Calu3 (cell line): ENCODE measurements at regions not wholly inside any gene's neighbourhood (a gene's known extent, or its start where the extent isn't known, plus 50 kb on each side); places are given as distances from the start of the nearest gene placed in this dataset.

Source experiments
- BruUV-seq: library from RNA; stranded (reverse); fragments of 400-500 nt; replicated peaks from 2 replicates; lab custom pipeline; 2021; lab: Mats Ljungman, UMichigan
- CTCF ChIA-PET: fragments of 300-600 bp; sonication (Branson Sonifier 250); formaldehyde crosslinking; loops from one replicate; lab custom pipeline; 2022; ENCODE audit warnings: antibody characterized with exemption; lab: Charles Lee
- DNase-seq: peaks from one replicate; pipeline ENCODE4 v3.0.0; 2022
- H3K27ac Mint-ChIP-seq: one replicate; pipeline ENCODE4 v1.8.0; 2022; ENCODE audit warnings: mixed read lengths; ENCODE audit not compliant: unreplicated experiment
- H3K27me3 Mint-ChIP-seq: one replicate; pipeline ENCODE4 v1.8.0; 2022; ENCODE audit warnings: mixed read lengths; ENCODE audit not compliant: unreplicated experiment
- H3K36me3 Mint-ChIP-seq: one replicate; pipeline ENCODE4 v1.8.0; 2022; ENCODE audit warnings: mild to moderate bottlenecking, moderate library complexity, mixed read lengths; ENCODE audit not compliant: insufficient read depth, unreplicated experiment
- H3K4me1 Mint-ChIP-seq: one replicate; pipeline ENCODE4 v1.8.0; 2022; ENCODE audit warnings: mild to moderate bottlenecking, low read depth, mixed read lengths; ENCODE audit not compliant: unreplicated experiment
- H3K4me3 Mint-ChIP-seq: one replicate; pipeline ENCODE4 v1.8.0; 2022; ENCODE audit warnings: mild to moderate bottlenecking, low read depth, moderate library complexity, mixed read lengths; ENCODE audit not compliant: unreplicated experiment
- H3K9me3 Mint-ChIP-seq: one replicate; pipeline ENCODE4 v1.8.0; 2022; ENCODE audit warnings: low read depth, mixed read lengths; ENCODE audit not compliant: unreplicated experiment
- CTCF ChIP-seq: fragments of 200-600 bp; IDR thresholded peaks from one replicate; pipeline ENCODE4 v1.8.0; 2022; ENCODE audit warnings: antibody characterized with exemption; ENCODE audit not compliant: unreplicated experiment
- intact Hi-C: fragments of 100-400 bp; cut with micrococcal nuclease; formaldehyde crosslinking; loops from one replicate; pipeline ENCODE4 v1.10.0; 2022; ENCODE audit not compliant: unreplicated experiment

- no peak for DNase-seq
- H3K4me1 Mint-ChIP-seq = no peaks in the 10 kb centered on the region
- no peak overlapping the region for H3K4me3 Mint-ChIP-seq
- intact Hi-C loops = no loop called here
- no peak overlapping the region for H3K27ac Mint-ChIP-seq
- no peak for TF ChIP-seq CTCF
- BruUV-seq = no TSS peak
- CTCF ChIA-PET = interaction anchor here (0.5 kb wide), 1 partner anchor 259 kb away, joined by 5 read pairs; no protein-coding TSS in a partner anchor
- H3K9me3 Mint-ChIP-seq = no peaks in the 10 kb centered on the region
- H3K36me3 Mint-ChIP-seq = no peaks in the 10 kb centered on the region
- no peaks in the 10 kb centered on the region for H3K27me3 Mint-ChIP-seq
Measured at GRCh38 chr4:38500433-38500832, 163.6 kb upstream of the KLF3 start.

- Mint-ChIP-seq H3K4me1 (no peaks in the 10 kb centered on the region), H3K27ac (no peak overlapping the region), H3K27me3 (no peaks in the 10 kb centered on the region), H3K9me3 (no peaks in the 10 kb centered on the region), H3K4me3 (no peak overlapping the region), H3K36me3 (no peaks in the 10 kb centered on the region)
- TF ChIP-seq CTCF = no peak
- CTCF ChIA-PET = no interaction called here
- no peak for DNase-seq
- no TSS peak for BruUV-seq
- intact Hi-C loops = no loop called here
Measured at GRCh38 chr4:38501698-38502097, 162.3 kb upstream of the KLF3 start.

GRCh38 chr4:38503689-38504395, 160.2 kb upstream of the KLF3 start:
- no TSS peak for BruUV-seq
- no peak overlapping the region for H3K4me3 Mint-ChIP-seq
- no peaks in the 10 kb centered on the region for H3K9me3 Mint-ChIP-seq
- no peaks in the 10 kb centered on the region for H3K4me1 Mint-ChIP-seq
- CTCF ChIA-PET = no interaction called here
- H3K36me3 Mint-ChIP-seq = no peaks in the 10 kb centered on the region
- H3K27ac Mint-ChIP-seq = no peak overlapping the region
- DNase-seq = no peak
- intact Hi-C loops = no loop called here
- H3K27me3 Mint-ChIP-seq = no peaks in the 10 kb centered on the region
- TF ChIP-seq CTCF = no peak

DNA sequence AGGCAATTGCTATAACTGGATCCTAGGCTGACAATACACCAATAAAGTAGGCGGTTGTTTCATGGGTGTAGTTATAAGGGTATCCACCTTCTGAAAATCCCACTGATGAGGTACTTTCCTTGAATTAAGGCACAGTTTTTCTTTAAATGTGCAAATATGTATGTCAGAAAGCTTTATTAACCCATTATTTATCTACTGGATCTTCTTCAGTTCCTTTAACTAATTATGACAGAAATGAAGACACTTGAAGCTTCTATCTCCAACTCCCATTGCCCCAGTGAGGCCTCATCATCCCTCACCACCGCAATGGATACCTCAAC, 159.6 kb upstream of the KLF3 start:
- DNase-seq = no peak
- Mint-ChIP-seq H3K4me3 (no peak overlapping the region), H3K9me3 (no peaks in the 10 kb centered on the region), H3K27me3 (no peaks in the 10 kb centered on the region), H3K36me3 (no peaks in the 10 kb centered on the region), H3K4me1 (no peaks in the 10 kb centered on the region), H3K27ac (no peak overlapping the region)
- no peak for TF ChIP-seq CTCF
- BruUV-seq = no TSS peak
- CTCF ChIA-PET = no interaction called here
- intact Hi-C loops = no loop called here
